CD4-positive, alpha-beta T cell treated with Interleukin-15 for 1 hour (primary cell): ENCODE measurements at regions not wholly inside any gene's neighbourhood (a gene's known extent, or its start where the extent isn't known, plus 50 kb on each side); places are given as distances from the start of the nearest gene placed in this dataset.
A peak's percentile ranks its signal among the peaks of the same experiment; 100 is the strongest.
"Not testable (repeated sequence)": the region's sequence is repeated elsewhere in the genome, so short reads cannot be mapped to it uniquely, and the experiment has no call there.

Experiments used
- DNase-seq: peaks from one replicate; pipeline ENCODE4 v3.0.0-alpha.2; 2020

- DNase-seq: no peak
Measured at GRCh38 chr10:62498271-62498670, 124.1 kb downstream of the ZNF365 start.

DNA sequence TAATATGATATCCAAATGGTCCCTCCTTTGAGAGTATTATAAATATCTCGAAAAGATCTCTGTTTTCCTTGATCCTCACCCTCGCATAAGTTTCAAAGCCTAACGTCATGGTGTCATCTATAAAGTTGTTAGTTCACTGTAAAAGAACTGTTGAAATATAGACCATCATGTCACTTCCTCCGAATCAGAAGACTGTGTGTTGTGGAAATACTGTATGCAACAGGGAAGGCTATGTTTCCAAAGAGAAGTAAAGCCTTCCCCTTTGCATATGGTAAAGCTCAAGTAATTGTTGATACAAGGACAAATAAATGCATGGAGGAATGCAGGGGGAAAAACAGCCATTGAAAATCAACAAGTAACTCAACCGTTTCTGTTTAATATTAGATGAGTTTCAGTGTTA lies 125.9 kb downstream of the ZNF365 start:
- not testable (repeated sequence) for DNase-seq

GRCh38 chr10:62501547-62501946 lies 127.4 kb downstream of the ZNF365 start:
- DNase-seq: no peak

DNA sequence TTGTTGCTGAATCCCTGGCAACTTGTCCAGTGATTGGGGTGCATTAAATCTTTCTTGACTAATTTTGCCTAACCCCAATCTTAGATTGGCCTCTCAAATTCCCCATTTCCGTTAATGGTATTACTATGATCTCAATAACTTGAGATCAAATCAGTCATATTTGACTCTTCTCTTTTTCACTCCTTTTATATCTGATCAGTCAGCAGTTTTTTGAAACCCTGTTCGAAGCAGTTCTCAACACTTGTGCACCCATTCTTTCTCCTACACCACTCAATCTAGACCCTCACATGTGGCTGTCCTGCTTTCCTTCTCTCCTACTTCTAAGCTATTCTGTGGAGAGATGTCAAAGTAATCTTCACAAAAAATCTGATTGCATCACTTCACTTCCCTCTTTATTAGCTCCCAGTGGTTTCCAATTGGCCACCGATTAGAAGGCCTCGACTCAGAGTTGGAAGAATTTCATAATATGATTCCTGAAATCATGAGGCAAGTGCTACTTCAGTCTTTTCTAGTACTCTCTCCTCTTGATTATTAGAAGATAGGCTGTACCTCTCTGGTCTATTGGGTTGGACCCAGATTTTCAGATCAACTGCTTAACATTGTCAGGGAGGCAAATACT lies 128.9 kb downstream of the ZNF365 start:
- DNase-seq: no peak

DNA sequence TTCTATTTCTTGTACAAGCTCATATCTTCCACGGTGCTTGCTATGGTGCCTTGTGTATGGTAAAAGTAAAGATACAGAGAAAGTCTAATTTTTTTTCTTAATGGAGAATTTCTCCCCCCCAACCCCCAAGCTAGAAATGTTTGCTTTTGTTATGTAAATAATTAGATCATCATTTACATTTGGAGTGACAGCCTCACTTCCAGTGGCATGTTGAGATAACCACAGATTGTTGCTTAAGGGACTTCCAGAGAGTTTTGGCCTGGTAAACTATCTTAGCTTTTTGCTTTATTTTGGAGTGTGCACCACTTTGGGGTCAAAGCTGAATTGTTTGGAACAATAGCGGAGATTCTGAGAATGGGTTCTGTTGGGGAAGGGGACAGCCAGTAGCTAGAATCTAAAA lies 129.7 kb downstream of the ZNF365 start:
- DNase-seq: no peak

GRCh38 chr10:62506371-62506770 lies 132.2 kb downstream of the ZNF365 start:
- DNase-seq: no peak

GRCh38 chr10:62511238-62511637 lies 137.1 kb downstream of the ZNF365 start:
- DNase-seq: no peak

DNA sequence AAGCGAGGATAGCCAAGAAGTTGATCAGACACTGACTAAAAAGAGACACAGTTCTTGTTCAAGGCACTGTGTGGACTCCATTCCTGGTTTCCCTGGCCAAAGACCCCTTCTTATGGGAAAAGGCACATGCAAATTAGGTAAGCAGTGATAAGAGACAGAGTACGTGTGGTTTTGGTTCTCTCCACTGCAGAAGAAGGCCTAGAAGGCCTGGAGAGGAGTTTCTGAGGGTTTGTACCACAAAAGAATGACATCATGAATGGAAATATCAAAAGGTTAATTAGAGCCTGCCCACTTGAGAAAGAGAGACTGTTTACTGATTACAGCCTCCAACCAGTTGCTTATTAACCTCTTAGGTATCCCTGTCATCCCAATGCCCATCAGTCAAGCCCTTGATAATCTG lies 137.5 kb downstream of the ZNF365 start:
- DNase-seq: no peak

- DNase-seq: no peak
Measured at GRCh38 chr10:62512732-62513475, 138.7 kb downstream of the ZNF365 start.

DNA sequence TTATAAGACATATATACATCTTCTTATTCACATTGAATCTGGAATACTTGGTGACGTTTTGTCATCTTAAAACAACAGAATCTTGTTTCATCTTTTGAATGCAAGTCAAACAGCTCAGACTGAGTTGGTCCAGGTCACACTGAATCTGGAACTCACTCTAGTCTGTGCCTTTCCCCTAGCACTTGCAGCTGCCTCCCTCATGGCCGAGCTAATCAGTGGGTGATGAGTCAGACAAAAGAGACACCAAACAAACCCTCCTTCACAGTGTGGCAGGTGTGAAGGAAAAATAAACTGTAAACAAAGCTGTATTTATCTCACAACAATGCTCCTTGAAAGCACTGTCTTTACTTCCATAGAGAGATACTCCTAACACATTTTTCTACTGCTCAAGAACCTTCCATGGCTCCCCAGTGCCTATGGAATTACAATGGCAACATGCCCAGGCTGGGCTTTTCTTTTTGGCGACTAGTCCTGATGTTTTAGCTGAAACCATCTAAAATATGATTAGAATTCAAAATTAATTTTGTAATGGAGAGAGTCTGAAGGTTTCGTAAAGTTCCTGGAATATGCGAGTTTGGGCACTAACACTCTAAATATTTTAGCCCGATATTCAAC lies 140.0 kb downstream of the ZNF365 start:
- no peak for DNase-seq

DNA sequence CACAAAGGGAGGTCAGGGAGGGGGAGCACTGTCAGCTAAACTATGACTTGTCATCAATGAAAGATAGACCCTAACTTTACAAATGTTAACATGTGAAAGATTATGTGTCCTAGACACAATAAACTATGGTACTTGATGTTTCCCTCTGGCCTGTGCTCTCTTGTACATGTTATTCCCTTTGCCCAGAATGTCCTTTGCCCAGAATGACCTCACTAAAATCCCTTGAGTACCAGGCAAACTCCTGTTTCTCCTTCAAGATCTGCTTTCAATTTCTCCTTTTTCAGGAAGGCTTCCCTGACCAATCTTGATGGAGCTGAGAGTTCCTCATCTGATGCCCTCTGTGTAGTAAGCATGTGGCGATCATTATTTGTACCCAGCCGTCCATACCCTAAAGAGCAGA lies 143.1 kb downstream of the ZNF365 start:
- DNase-seq: no peak

DNA sequence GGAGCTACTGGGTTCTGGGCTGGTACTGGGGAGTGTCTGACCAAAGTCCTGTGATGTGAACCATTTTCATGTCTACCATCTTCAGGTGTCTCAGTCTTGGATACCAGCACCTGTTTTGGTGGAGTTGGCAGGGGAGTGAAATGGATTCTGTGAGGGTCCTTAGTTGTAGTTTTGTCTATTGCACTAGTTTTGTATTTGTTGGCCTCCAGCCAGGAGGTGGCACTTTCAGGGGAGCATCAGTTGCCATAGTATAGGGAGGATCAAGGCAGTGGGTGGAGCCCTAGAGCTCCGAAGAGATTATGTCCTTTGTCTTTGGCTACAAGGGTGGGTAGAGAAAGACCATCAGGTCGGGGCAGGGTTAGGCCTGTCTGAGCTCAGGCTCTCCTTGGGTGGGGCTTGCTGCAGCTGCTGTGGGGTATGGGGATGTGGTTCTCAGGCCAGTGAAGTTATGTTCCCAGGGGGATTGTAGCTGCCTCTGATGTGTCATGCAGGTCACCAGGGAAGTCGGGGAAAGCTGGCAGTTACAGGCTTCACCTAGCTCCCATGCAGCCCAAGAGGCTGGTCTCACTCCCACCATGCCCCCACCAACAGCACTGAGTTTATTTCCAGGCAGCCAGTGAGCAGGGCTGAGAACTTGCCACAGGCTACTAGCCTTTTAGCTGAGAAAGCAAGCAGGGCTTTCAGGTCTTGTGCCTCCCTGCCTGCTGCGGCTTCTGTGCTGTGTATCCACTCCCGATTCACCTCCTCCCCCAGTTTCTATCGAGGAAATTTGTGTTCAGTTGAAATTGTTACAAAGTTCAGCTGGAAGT lies 153.1 kb downstream of the ZNF365 start:
- peak; percentile 49 for DNase-seq

DNA sequence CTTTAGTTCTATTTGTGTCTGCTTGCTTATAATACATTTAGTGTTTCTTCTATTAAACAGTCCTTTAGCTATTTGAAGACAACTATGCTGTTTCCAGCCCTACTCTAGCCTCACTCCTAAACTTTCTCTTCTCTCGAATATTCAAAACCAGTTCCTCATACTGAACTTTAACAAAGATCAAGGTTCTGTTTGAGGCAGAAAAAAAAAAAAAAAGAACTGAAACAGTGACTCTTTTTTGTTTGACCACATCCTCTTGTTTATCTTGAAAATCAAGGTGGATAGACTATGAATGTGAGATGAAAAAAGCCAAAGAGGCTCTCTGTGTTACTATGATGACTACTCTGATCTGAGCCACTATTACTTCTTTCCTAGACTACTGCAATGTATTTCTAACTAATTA lies 154.3 kb downstream of the ZNF365 start:
- DNase-seq: no peak

DNA sequence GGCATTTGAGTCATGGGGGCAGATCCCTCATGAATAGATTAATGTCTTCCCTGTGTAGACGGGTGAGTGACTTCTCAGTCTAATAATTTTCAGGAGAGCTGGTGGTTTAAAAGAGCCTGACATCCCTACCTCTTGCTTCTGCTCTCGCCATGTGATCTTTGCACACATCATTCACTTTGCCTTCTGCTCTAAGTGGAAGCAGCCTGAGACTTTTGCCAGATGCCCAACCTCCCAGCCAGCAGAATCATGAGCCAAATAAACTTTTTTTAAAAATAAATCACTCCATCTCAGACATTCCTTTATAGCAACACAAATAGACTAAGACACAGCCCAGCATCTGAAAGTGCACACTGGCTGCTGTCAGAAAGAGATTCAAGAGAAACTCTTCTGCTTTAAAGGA lies 155.2 kb downstream of the ZNF365 start:
- DNase-seq: no peak

DNA sequence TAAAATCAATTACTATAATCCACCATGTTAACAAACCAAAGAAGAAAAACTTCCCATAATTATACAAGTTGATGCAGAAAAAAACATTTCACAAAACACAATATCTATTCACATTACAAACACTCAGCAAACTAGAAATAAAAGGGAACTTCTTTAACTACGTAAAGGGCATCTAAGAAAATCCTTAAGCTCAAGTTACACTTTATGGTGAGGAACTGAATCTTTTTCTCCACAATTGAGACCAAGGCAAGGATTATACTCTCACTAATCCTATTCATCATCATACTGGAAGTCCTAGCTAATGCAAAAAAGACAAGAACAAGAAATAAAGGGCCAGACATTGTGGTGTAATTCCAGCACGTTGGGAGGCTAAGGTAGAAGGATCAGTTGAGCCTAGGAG lies 159.9 kb downstream of the ZNF365 start:
- no peak for DNase-seq

GRCh38 chr10:62538606-62539005 lies 164.4 kb downstream of the ZNF365 start:
- DNase-seq: no peak

GRCh38 chr10:62540389-62540788 lies 166.2 kb downstream of the ZNF365 start:
- DNase-seq: no peak

GRCh38 chr10:62541811-62542210 lies 167.6 kb downstream of the ZNF365 start:
- DNase-seq: peak; percentile 65

GRCh38 chr10:62543571-62544355 lies 169.6 kb downstream of the ZNF365 start:
- DNase-seq: no peak

GRCh38 chr10:62545160-62546066 lies 171.2 kb downstream of the ZNF365 start:
- peak; percentile 49 for DNase-seq

DNA sequence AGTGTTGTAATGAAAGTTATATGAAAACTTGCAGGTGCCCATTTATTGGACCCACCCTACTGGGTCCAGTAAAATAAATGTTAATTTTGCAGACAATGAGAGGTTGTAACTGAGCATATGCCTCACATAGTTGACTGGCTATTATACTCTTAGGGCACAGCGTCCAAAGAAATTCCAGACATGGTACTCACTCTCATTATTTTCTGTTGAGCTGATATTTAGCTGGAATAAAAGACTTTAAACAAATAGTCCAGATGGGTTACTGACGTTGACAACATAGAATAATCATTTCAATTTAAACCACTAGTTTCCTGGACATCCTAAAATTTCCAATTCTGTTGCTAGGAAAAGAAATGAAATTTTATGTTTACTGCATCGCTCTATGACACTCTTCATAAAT lies 174.5 kb downstream of the ZNF365 start:
- no peak for DNase-seq

DNA sequence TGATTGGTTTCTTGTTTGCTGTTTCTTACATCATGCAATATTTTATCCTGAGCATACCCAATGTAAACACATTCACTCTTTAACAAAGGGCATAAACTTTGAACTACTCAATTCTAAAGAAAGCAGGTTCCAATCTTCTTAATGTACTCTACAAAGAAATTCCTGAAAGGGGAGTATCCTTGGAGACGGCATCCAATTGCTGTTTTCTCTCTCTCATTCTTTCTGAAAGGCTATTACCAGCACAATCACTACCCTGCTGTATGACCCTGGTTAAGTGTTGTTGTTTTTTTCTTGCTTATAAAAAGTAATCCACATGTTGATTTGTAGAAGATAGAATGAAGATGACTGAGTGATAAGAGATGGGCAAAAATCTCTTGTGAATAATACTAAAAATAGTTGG lies 176.0 kb downstream of the ZNF365 start:
- DNase-seq: no peak
